AG04449 (cell line): ENCODE measurements at regions not wholly inside any gene's neighbourhood (a gene's known extent, or its start where the extent isn't known, plus 50 kb on each side); places are given as distances from the start of the nearest gene placed in this dataset.

Source experiments
- CTCF ChIA-PET: fragments of 350-600 bp; formaldehyde crosslinking; extraction: SDS; loops from one replicate; lab custom pipeline; 2021; ENCODE audit warnings: antibody characterized with exemption; lab: Yijun Ruan, JAX
- POLR2A ChIA-PET: fragments of 400-600, 350-600 bp; formaldehyde crosslinking; extraction: SDS; loops from one replicate; lab custom pipeline; 2020; ENCODE audit warnings: antibody characterized with exemption, inconsistent platforms; lab: Yijun Ruan, JAX
- DNase-seq: peaks from one replicate; pipeline ENCODE4 v3.0.0-alpha.2; 2010; ENCODE audit warnings: low read depth, low spot score
- H3K4me3 ChIP-seq: 2 replicates; pipeline ENCODE4 v1.5.1; 2011; ENCODE audit warnings: low read depth, mild to moderate bottlenecking, control low read depth, low read length
- CTCF ChIP-seq: IDR thresholded peaks from one replicate; pipeline ENCODE4 v1.5.1; 2011; ENCODE audit warnings: mild to moderate bottlenecking, moderate library complexity, low read length, control low read depth, inconsistent platforms; ENCODE audit not compliant: insufficient read depth; ENCODE audit errors: missing control alignments

- H3K4me3 ChIP-seq, result no peak overlapping the region
- CTCF ChIA-PET, result interaction anchor here (0.9 to 1.7 kb wide), 2 partner anchors 13 to 38 kb away, joined by 3 to 5 read pairs; no protein-coding TSS in a partner anchor
- TF ChIP-seq CTCF, result no peak
- POLR2A ChIA-PET, result no interaction called here
- DNase-seq, result no peak
Measured at GRCh38 chr1:87915771-87916170, 587.1 kb downstream of the LMO4 start.

- ChIA-PET POLR2A (interaction anchor here (0.6 kb wide), 1 partner anchor 52 kb away, joined by 3 read pairs; no protein-coding TSS in a partner anchor), CTCF (interaction anchor here (1.7 kb wide), 1 partner anchor 37 kb away, joined by 5 read pairs; no protein-coding TSS in a partner anchor)
- no peak for DNase-seq
- H3K4me3 ChIP-seq, result no peak overlapping the region
- TF ChIP-seq CTCF, result no peak
Measured at GRCh38 chr1:87916965-87917364, 588.3 kb downstream of the LMO4 start.

GRCh38 chr1:87918398-87918797 is 589.7 kb downstream of the LMO4 start:
- no peak overlapping the region for H3K4me3 ChIP-seq
- POLR2A ChIA-PET, result no interaction called here
- DNase-seq, result no peak
- no peak for TF ChIP-seq CTCF
- CTCF ChIA-PET, result interaction anchor here (1.7 kb wide), 1 partner anchor 36 kb away, joined by 10 read pairs; no protein-coding TSS in a partner anchor

GRCh38 chr1:87922885-87923284 is 594.2 kb downstream of the LMO4 start:
- H3K4me3 ChIP-seq, result no peak overlapping the region
- no peak for TF ChIP-seq CTCF
- ChIA-PET CTCF (no interaction called here), POLR2A (no interaction called here)
- no peak for DNase-seq

- ChIA-PET CTCF (interaction anchor here (2.7 kb wide), 1 partner anchor 27 kb away, joined by 19 read pairs; no protein-coding TSS in a partner anchor), POLR2A (no interaction called here)
- DNase-seq, result no peak
- no peak for TF ChIP-seq CTCF
- H3K4me3 ChIP-seq, result no peak overlapping the region
Measured at GRCh38 chr1:87926131-87926830, 597.6 kb downstream of the LMO4 start.

- POLR2A ChIA-PET, result no interaction called here
- CTCF ChIA-PET, result interaction anchor here (2.7 kb wide), 1 partner anchor 27 kb away, joined by 19 read pairs; no protein-coding TSS in a partner anchor
Measured at GRCh38 chr1:87926921-87927320, 598.2 kb downstream of the LMO4 start.

More at GRCh38 chr1:87926921-87927320, 598.2 kb downstream of the LMO4 start:
- no peak for TF ChIP-seq CTCF
- DNase-seq, result no peak
- no peak overlapping the region for H3K4me3 ChIP-seq
